Liver (tissue), 8 donors: ENCODE measurements at regions not wholly inside any gene's neighbourhood (a gene's known extent, or its start where the extent isn't known, plus 50 kb on each side); places are given as distances from the start of the nearest gene placed in this dataset.
"Not testable (repeated sequence)": the region's sequence is repeated elsewhere in the genome, so short reads cannot be mapped to it uniquely, and the experiment has no call there.

Source experiments
- DNase-seq: peaks from one replicate; pipeline ENCODE4 v3.0.0-alpha.2; 2017; ENCODE audit warnings: low spot score
- H3K27ac ChIP-seq, 2 donors: one replicate each; pipeline ENCODE4 v1.7.0; 2013; ENCODE audit warnings: inconsistent platforms in 2 of 2, low read length in 2 of 2, control low read depth in 1 of 2, low read depth in 1 of 2, mild to moderate bottlenecking in 1 of 2
- H3K27me3 ChIP-seq, 4 donors: one replicate each; pipeline versions ENCODE4 v1.6.1 to v1.7.0; 2013; ENCODE audit warnings: low read length in 3 of 4, inconsistent platforms in 1 of 4, mild to moderate bottlenecking in 1 of 4, moderate library complexity in 1 of 4; ENCODE audit not compliant: control insufficient read depth in 4 of 4, insufficient read depth in 4 of 4
- H3K36me3 ChIP-seq, 4 donors: one replicate each; pipeline versions ENCODE4 v1.6.1 to v1.7.0; 2013; ENCODE audit warnings: low read length in 3 of 4, mild to moderate bottlenecking in 3 of 4, low read depth in 1 of 4, moderate library complexity in 1 of 4; ENCODE audit not compliant: control insufficient read depth in 4 of 4, insufficient read depth in 3 of 4
- H3K4me1 ChIP-seq, 4 donors: one replicate each; pipeline versions ENCODE4 v1.6.1 to v1.7.0; 2013; ENCODE audit warnings: low read length in 3 of 4, mild to moderate bottlenecking in 3 of 4, moderate library complexity in 1 of 4; ENCODE audit not compliant: control insufficient read depth in 4 of 4, insufficient read depth in 4 of 4
- H3K4me3 ChIP-seq, 3 donors: one replicate each; pipeline versions ENCODE4 v1.6.1 to v1.7.0; 2013; ENCODE audit warnings: low read length in 3 of 3, control low read depth in 1 of 3, low read depth in 1 of 3, mild to moderate bottlenecking in 1 of 3
- H3K9ac ChIP-seq, 2 donors: one replicate each; pipeline ENCODE4 v1.7.0; 2013; ENCODE audit warnings: low read length in 2 of 2, mild to moderate bottlenecking in 2 of 2, moderate library complexity in 2 of 2, control low read depth in 1 of 2, low read depth in 1 of 2
- H3K9me3 ChIP-seq, 4 donors: one replicate each; pipeline versions ENCODE4 v1.6.1 to v1.7.0; 2013; ENCODE audit warnings: low read length in 3 of 4; ENCODE audit not compliant: control insufficient read depth in 4 of 4
- FOXA1 ChIP-seq: IDR thresholded peaks from 2 replicates; pipeline ENCODE4 v1.6.1; 2016; ENCODE audit warnings: antibody characterized with exemption
- GABPA ChIP-seq, 2 donors: IDR thresholded peaks in 1 of 2; conservative IDR thresholded peaks in 1 of 2; 2 replicates each; pipeline ENCODE4 v1.6.1; 2016; ENCODE audit warnings: antibody characterized with exemption in 2 of 2, mild to moderate bottlenecking in 1 of 2, moderate library complexity in 1 of 2
- JUND ChIP-seq, 2 donors: IDR thresholded peaks; 2 replicates each; pipeline ENCODE4 v1.6.1; 2016; ENCODE audit warnings: antibody characterized with exemption in 2 of 2
- RAD21 ChIP-seq, 2 donors: IDR thresholded peaks; 2 replicates each; pipeline ENCODE4 v1.6.1; 2016; ENCODE audit warnings: antibody characterized with exemption in 2 of 2, mild to moderate bottlenecking in 2 of 2
- TAF1 ChIP-seq: conservative IDR thresholded peaks from 2 replicates; pipeline ENCODE4 v1.6.1; 2016; ENCODE audit warnings: antibody characterized with exemption, mild to moderate bottlenecking
- WGBS: extraction: QIAGEN DNeasy Blood & Tissue Kit; methylation state at CpG from one replicate; pipeline ENCODE4 v1.1.7; 2013; 5-methylcytosine and 5-hydroxymethylcytosine counted together
- TF ChIP-seq, protein P1 (sequence below): IDR thresholded peaks from 2 replicates; pipeline ENCODE4 v1.6.1; 2016; ENCODE audit warnings: antibody characterized with exemption, mild to moderate bottlenecking
- TF ChIP-seq, protein P2 (sequence below): IDR thresholded peaks from 2 replicates; pipeline ENCODE4 v1.6.1; 2016; ENCODE audit warnings: antibody characterized with exemption
- TF ChIP-seq, protein P3 (sequence below): IDR thresholded peaks from 2 replicates; pipeline ENCODE4 v1.6.1; 2016; ENCODE audit warnings: antibody characterized with exemption
- TF ChIP-seq, protein P4 (sequence below): fragments of 150-350 bp; IDR thresholded peaks from 2 replicates; pipeline ENCODE4 v1.5.1; 2017; ENCODE audit warnings: improper control_type of control experiment, low read depth, low read length; ENCODE audit not compliant: missing input control
- TF ChIP-seq, protein P5 (sequence below): IDR thresholded peaks from 2 replicates; pipeline ENCODE4 v1.6.1; 2016; ENCODE audit warnings: antibody characterized with exemption
- donor health status: healthy.
- donor health status: healthy.
- donor health status: healthy.
- donor health status: healthy.
- donor health status: healthy.

DNA sequence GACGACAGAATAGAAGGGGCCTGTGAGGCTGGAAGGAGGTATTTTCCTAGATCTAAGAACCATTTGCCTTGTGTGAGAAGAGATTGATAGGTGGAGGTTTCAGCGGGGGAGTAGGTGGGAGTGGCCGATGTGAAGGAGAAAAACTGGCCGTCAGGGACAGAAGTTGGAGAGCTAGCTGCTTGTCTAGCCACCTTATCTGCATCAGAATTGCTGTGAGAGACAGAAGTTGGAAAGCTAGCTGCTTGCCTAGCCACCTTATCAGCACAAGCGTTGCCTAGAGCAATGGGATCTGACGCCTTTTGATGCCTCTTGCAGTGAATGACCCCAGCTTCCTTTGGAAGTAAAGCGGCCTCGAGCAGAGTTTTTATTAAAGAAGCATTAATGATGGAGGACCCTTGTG lies 283.9 kb downstream of the RPS4Y2 start:
- no peaks in the 10 kb centered on the region for H3K36me3 ChIP-seq
- H3K4me3 ChIP-seq: no peak overlapping the region
- H3K27me3 ChIP-seq: no peaks in the 10 kb centered on the region
- no peak overlapping the region for H3K9ac ChIP-seq
- 85% methylated on average over 8 of the region's 8 CpGs for WGBS
- H3K9me3 ChIP-seq: no peaks in the 10 kb centered on the region
- TF ChIP-seq, protein P1, sequence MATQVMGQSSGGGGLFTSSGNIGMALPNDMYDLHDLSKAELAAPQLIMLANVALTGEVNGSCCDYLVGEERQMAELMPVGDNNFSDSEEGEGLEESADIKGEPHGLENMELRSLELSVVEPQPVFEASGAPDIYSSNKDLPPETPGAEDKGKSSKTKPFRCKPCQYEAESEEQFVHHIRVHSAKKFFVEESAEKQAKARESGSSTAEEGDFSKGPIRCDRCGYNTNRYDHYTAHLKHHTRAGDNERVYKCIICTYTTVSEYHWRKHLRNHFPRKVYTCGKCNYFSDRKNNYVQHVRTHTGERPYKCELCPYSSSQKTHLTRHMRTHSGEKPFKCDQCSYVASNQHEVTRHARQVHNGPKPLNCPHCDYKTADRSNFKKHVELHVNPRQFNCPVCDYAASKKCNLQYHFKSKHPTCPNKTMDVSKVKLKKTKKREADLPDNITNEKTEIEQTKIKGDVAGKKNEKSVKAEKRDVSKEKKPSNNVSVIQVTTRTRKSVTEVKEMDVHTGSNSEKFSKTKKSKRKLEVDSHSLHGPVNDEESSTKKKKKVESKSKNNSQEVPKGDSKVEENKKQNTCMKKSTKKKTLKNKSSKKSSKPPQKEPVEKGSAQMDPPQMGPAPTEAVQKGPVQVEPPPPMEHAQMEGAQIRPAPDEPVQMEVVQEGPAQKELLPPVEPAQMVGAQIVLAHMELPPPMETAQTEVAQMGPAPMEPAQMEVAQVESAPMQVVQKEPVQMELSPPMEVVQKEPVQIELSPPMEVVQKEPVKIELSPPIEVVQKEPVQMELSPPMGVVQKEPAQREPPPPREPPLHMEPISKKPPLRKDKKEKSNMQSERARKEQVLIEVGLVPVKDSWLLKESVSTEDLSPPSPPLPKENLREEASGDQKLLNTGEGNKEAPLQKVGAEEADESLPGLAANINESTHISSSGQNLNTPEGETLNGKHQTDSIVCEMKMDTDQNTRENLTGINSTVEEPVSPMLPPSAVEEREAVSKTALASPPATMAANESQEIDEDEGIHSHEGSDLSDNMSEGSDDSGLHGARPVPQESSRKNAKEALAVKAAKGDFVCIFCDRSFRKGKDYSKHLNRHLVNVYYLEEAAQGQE: no peak
- TF ChIP-seq, protein P2, sequence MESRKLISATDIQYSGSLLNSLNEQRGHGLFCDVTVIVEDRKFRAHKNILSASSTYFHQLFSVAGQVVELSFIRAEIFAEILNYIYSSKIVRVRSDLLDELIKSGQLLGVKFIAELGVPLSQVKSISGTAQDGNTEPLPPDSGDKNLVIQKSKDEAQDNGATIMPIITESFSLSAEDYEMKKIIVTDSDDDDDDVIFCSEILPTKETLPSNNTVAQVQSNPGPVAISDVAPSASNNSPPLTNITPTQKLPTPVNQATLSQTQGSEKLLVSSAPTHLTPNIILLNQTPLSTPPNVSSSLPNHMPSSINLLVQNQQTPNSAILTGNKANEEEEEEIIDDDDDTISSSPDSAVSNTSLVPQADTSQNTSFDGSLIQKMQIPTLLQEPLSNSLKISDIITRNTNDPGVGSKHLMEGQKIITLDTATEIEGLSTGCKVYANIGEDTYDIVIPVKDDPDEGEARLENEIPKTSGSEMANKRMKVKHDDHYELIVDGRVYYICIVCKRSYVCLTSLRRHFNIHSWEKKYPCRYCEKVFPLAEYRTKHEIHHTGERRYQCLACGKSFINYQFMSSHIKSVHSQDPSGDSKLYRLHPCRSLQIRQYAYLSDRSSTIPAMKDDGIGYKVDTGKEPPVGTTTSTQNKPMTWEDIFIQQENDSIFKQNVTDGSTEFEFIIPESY: no peak
- TF ChIP-seq JUND (IDR thresholded peaks at IDR 0.05) (no peak), FOXA1 (no peak)
- TF ChIP-seq, protein P3, sequence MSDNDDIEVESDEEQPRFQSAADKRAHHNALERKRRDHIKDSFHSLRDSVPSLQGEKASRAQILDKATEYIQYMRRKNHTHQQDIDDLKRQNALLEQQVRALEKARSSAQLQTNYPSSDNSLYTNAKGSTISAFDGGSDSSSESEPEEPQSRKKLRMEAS: no peak
- no peak for DNase-seq
- H3K4me1 ChIP-seq: no peaks in the 10 kb centered on the region
- H3K27ac ChIP-seq: no peak overlapping the region

DNA sequence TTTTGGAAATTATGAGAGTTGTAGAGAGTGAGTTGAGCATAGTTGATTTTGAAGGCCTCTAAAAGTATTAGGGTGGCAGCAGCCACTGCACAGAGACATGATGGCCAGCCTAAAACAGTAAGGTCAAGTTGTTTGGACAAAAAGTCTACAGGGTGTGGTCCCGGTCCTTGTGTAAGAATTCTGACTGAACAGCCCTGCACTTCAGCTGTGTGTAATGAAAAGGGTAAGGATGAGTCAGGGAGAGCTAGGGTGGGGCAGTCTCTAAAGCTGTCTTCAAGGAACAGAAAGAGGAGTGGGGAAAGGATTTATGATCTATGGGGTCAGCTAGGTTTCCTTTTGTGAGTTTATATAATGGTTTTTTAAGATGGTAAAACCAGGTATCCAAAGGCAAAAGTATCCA lies 284.8 kb downstream of the RPS4Y2 start:
- not testable (repeated sequence) for H3K4me1 ChIP-seq, H3K4me3 ChIP-seq, H3K9ac ChIP-seq, H3K9me3 ChIP-seq, H3K36me3 ChIP-seq, DNase-seq, H3K27me3 ChIP-seq, H3K27ac ChIP-seq
- 74% methylated on average over 1 of the region's 1 CpG for WGBS

DNA sequence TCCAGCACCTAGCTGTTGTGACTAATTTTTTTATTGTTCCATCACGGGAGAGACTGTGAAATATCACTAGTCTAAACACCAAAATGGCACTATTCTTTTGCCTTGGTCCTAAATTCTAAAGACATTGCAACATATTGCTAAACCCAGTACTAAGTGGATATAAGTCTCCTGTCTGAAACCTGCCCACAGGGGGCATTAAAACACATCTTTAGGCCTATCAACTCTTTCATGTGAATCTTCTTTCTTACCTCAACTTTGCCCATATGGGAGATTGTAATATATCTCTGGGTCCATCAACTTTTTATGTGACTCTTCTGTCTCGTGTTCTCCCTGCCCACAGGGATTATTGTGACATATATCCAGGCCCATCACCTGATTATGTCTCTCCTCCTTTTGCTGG lies 317.2 kb downstream of the RPS4Y2 start:
- Histone ChIP-seq H3K27me3 (no peaks in the 10 kb centered on the region), H3K4me1 (no peaks in the 10 kb centered on the region), H3K9me3 (no peaks in the 10 kb centered on the region), H3K27ac (no peak overlapping the region), H3K9ac (no peak overlapping the region), H3K4me3 (no peak overlapping the region), H3K36me3 (no peaks in the 10 kb centered on the region)
- TF ChIP-seq TAF1: no peak
- TF ChIP-seq, protein P1: no peak
- no peak for TF ChIP-seq GABPA (IDR thresholded peaks at IDR 0.05 in 1 of 2, conservative IDR thresholded peaks at IDR 0.05 in 1 of 2)
- TF ChIP-seq, protein P4, sequence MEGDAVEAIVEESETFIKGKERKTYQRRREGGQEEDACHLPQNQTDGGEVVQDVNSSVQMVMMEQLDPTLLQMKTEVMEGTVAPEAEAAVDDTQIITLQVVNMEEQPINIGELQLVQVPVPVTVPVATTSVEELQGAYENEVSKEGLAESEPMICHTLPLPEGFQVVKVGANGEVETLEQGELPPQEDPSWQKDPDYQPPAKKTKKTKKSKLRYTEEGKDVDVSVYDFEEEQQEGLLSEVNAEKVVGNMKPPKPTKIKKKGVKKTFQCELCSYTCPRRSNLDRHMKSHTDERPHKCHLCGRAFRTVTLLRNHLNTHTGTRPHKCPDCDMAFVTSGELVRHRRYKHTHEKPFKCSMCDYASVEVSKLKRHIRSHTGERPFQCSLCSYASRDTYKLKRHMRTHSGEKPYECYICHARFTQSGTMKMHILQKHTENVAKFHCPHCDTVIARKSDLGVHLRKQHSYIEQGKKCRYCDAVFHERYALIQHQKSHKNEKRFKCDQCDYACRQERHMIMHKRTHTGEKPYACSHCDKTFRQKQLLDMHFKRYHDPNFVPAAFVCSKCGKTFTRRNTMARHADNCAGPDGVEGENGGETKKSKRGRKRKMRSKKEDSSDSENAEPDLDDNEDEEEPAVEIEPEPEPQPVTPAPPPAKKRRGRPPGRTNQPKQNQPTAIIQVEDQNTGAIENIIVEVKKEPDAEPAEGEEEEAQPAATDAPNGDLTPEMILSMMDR: no peak
- peak in 1 of 2 donors; percentile 7 for TF ChIP-seq RAD21 (IDR thresholded peaks at IDR 0.05)
- TF ChIP-seq, protein P5, sequence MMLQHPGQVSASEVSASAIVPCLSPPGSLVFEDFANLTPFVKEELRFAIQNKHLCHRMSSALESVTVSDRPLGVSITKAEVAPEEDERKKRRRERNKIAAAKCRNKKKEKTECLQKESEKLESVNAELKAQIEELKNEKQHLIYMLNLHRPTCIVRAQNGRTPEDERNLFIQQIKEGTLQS: no peak
- WGBS: 71% methylated on average over 2 of the region's 2 CpGs
- no peak for DNase-seq
